ENCODE measurements at regions not wholly inside any gene's neighbourhood (a gene's known extent, or its start where the extent isn't known, plus 50 kb on each side); places are given as distances from the start of the nearest gene placed in this dataset.

- no peak for DNase-seq (ENCODE audit: low read depth in 1 of 2, low spot score in 1 of 2)
- H3K9me3 ChIP-seq (ENCODE audit: low read depth): no peaks in the 10 kb centered on the region
- H3K4me1 ChIP-seq (ENCODE audit: low read depth): no peaks in the 10 kb centered on the region
- no peaks in the 10 kb centered on the region for H3K36me3 ChIP-seq
- H3K27me3 ChIP-seq: no peaks in the 10 kb centered on the region
- H3K27ac ChIP-seq: no peak overlapping the region
- TF ChIP-seq, protein P1, sequence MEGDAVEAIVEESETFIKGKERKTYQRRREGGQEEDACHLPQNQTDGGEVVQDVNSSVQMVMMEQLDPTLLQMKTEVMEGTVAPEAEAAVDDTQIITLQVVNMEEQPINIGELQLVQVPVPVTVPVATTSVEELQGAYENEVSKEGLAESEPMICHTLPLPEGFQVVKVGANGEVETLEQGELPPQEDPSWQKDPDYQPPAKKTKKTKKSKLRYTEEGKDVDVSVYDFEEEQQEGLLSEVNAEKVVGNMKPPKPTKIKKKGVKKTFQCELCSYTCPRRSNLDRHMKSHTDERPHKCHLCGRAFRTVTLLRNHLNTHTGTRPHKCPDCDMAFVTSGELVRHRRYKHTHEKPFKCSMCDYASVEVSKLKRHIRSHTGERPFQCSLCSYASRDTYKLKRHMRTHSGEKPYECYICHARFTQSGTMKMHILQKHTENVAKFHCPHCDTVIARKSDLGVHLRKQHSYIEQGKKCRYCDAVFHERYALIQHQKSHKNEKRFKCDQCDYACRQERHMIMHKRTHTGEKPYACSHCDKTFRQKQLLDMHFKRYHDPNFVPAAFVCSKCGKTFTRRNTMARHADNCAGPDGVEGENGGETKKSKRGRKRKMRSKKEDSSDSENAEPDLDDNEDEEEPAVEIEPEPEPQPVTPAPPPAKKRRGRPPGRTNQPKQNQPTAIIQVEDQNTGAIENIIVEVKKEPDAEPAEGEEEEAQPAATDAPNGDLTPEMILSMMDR (IDR thresholded peaks at IDR 0.05; ENCODE audit: low read depth, low read length): no peak
- no peak overlapping the region for H3K4me3 ChIP-seq
These were observed 981.0 kb downstream of the TMEM121 start for GRCh38 chr14:106507354-106507753.

DNA sequence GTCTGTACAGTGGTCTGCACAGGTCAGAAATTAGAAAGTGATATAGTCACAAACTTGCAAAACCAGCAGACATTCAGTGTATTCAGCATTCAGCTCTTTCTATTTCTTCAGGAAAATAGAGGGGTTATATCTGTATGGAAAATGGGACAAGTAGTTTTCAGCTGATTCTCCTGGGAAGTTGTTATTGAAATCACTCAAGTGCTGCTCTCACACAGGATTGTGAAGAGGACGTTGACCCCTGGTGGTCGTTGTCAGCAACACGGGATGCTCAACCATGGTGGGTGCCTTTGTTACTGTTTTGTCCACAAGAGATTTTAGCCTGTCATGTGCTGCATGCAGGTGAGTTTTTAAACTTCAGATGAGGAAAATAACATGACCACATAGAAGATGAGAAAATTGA, 981.8 kb downstream of the TMEM121 start:
- H3K27me3 ChIP-seq: no peaks in the 10 kb centered on the region
- no peak for DNase-seq (ENCODE audit: low read depth in 1 of 2, low spot score in 1 of 2)
- TF ChIP-seq, protein P1 (IDR thresholded peaks at IDR 0.05; ENCODE audit: low read depth, low read length): no peak
- H3K27ac ChIP-seq: no peak overlapping the region
- no peak overlapping the region for H3K4me3 ChIP-seq
- no peaks in the 10 kb centered on the region for H3K36me3 ChIP-seq
- H3K9me3 ChIP-seq (ENCODE audit: low read depth): no peaks in the 10 kb centered on the region
- no peaks in the 10 kb centered on the region for H3K4me1 ChIP-seq (ENCODE audit: low read depth)

DNA sequence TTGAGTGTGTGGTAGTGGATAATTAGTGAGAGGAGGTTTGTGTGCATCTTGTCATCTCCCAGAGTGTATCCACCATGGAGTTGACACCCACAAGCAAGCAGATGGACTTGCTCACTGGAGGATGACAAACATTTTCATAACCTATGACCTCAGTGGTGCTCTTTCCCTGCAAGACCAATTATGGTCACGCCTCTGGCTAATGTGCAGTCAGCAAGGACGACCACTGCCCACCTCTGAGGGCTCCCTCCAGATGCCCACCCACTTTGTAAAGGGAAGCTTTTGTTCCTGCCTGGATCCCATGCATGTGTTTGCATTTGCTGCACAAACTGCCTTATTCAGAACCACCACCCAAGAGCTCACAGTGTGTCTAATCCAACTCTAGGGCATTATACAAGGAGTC, 982.8 kb downstream of the TMEM121 start:
- TF ChIP-seq, protein P1 (IDR thresholded peaks at IDR 0.05; ENCODE audit: low read depth, low read length): no peak
- Histone ChIP-seq H3K27ac (no peak overlapping the region), H3K36me3 (no peaks in the 10 kb centered on the region), H3K27me3 (no peaks in the 10 kb centered on the region), H3K4me3 (no peak overlapping the region), H3K9me3 (ENCODE audit: low read depth) (no peaks in the 10 kb centered on the region), H3K4me1 (ENCODE audit: low read depth) (no peaks in the 10 kb centered on the region)
- no peak for DNase-seq (ENCODE audit: low read depth in 1 of 2, low spot score in 1 of 2)

DNA sequence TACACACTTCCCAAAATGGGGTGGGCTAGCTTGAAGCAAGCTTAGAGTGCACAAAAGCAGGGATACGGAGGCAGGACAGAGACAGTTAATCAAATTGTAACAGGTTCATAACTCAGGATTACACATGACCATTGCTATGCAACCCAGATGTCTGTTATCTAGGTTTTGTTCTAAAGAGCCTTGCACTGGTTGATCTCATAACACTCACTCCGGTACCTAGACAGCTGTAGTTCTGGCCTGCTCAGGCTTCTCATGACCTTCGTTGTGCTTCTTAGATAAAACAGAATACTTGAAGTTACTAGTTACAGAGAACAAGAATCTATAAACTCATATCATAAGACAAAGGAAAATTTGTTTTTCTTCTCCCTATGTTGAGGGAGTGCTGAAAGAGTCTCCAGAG, 983.4 kb downstream of the TMEM121 start:
- no peak for DNase-seq (ENCODE audit: low read depth in 1 of 2, low spot score in 1 of 2)
- no peaks in the 10 kb centered on the region for H3K9me3 ChIP-seq (ENCODE audit: low read depth)
- H3K4me3 ChIP-seq: no peak overlapping the region
- no peak overlapping the region for H3K27ac ChIP-seq
- no peaks in the 10 kb centered on the region for H3K27me3 ChIP-seq
- H3K4me1 ChIP-seq (ENCODE audit: low read depth): no peaks in the 10 kb centered on the region
- H3K36me3 ChIP-seq: no peaks in the 10 kb centered on the region
- TF ChIP-seq, protein P1 (IDR thresholded peaks at IDR 0.05; ENCODE audit: low read depth, low read length): no peak

- DNase-seq (ENCODE audit: low read depth in 1 of 2, low spot score in 1 of 2): no peak
- Histone ChIP-seq H3K9me3 (ENCODE audit: low read depth) (no peaks in the 10 kb centered on the region), H3K36me3 (no peaks in the 10 kb centered on the region), H3K4me1 (ENCODE audit: low read depth) (no peaks in the 10 kb centered on the region), H3K27ac (no peak overlapping the region), H3K27me3 (no peaks in the 10 kb centered on the region), H3K4me3 (no peak overlapping the region)
- TF ChIP-seq, protein P1 (IDR thresholded peaks at IDR 0.05; ENCODE audit: low read depth, low read length): no peak
These were observed 984.8 kb downstream of the TMEM121 start for GRCh38 chr14:106511006-106511799.
